T-helper 1 cell (primary cell): ENCODE measurements at regions not wholly inside any gene's neighbourhood (a gene's known extent, or its start where the extent isn't known, plus 50 kb on each side); places are given as distances from the start of the nearest gene placed in this dataset.
A peak's percentile ranks its signal among the peaks of the same experiment; 100 is the strongest.

Experiments
- DNase-seq, 5 donors: peaks; one replicate each; pipeline ENCODE4 v3.0.0-alpha.2; 2012 to 2020

GRCh38 chr7:106196460-106197021, 84.4 kb upstream of the SYPL1 start:
- DNase-seq, result no peak

- no peak for DNase-seq
Measured at GRCh38 chr7:106193661-106194060, 81.5 kb upstream of the SYPL1 start.

- no peak for DNase-seq
Measured at GRCh38 chr7:106190589-106191330, 78.6 kb upstream of the SYPL1 start.

- no peak for DNase-seq
Measured at GRCh38 chr7:106187613-106188350, 75.7 kb upstream of the SYPL1 start.

DNA sequence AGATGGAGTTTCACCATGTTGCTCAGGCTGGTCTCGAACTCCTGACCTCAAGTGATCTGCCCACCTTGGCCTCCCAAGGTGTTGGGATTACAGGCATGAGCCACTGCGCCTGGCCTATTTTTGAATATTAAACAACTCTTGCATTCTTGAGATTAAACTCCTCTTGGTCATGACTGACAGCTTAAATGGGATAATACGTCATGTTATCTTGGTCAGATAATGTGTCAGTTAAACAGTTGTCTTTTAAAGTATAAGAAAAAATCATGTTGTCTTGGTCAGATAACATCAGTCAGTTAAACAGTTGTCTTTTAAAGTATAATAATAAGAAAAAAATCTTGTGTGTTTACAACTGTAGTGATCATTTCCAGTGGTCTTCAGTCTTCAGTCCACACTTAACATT, 73.6 kb upstream of the SYPL1 start:
- DNase-seq, result no peak

DNA sequence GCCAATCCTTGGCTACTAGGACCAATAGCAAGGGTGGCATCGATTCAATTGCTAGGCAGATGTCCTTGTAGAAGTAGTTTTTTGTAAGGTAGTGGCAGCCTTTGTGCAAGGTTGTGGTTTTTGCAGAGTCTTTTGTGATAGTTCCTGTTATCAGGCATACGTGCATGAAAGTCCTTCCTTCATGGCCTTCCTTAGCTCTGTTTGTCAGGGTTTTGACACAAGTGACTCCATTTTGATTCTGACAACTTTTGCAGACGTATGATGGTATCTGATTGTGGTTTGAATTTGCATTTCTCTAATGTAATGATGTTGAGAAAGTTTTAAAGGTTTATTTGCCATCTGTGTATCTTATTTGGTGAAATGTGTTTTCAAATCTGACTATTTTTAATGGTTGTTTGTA, 71.8 kb upstream of the SYPL1 start:
- no peak for DNase-seq

DNA sequence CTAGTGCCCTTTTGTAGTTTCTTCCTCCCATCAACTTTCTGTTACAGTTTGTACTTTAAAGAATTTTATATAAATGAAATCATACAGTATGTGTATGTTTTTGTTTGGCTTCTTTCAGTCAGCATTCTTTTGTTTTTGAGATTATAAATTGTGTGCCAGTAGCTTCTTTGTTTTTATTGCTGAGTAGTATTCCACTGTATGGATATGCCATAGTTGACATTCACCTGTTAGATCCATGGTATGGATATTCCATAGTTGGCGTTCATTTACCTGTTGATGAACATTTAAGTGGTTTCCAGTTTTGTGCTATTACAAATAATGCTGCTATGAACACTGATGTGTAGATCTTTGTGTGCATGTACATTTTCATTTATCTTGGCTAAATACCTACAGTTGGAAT, 70.8 kb upstream of the SYPL1 start:
- no peak for DNase-seq

- DNase-seq, result no peak
Measured at GRCh38 chr7:106181658-106182265, 69.7 kb upstream of the SYPL1 start.

DNA sequence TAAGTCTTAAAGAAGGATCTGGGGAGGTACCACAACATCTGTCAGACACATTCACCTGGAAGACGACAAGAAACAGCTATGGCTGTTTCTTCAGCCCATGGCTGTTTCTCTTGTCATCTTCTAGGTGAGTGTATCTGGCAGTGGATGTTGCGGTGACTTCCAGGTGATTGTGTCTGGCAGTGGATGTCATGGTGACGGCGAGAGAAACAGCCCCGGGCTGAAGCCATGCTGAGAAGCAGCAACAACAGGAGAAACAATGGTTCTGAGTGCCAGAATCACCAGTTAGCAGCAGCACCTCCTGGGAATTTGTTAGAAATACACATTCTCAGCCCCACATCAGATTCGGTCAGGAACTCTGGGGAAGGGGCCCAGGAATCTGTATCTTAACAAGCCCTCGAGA, 68.6 kb upstream of the SYPL1 start:
- no peak for DNase-seq

- DNase-seq, result no peak
Measured at GRCh38 chr7:106179256-106179655, 67.1 kb upstream of the SYPL1 start.

DNA sequence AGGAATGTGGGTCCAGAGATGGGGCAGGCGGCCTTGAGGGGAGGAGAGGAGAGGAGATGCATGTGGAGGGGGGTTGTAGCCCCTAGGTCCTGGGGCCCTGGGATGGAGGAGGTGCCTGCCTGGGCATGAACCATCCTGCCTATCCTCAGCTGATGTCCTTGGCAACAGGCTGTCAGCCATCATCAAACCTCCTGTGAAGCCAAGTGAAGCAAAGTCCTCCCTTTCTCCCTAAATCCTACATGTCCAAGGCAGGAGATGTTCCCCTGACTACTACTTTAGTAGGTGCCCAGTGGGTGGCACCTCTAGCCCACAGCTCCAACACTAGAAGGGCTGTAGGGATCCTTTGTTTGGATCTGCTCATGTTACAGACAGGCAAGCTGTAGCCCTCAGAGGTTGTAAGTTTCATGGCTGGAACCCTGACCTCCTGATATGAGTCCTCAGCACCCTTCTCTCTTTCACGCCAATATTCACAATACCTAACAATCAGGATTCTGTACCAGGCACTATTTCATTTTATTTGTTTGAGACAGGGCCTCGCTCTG, 66.6 kb upstream of the SYPL1 start:
- no peak for DNase-seq

GRCh38 chr7:106177738-106178592, 65.9 kb upstream of the SYPL1 start:
- DNase-seq, result no peak

GRCh38 chr7:106177300-106177690, 65.2 kb upstream of the SYPL1 start:
- DNase-seq, result no peak

- peak; percentile 29 to 59 (median 48) for DNase-seq
Measured at GRCh38 chr7:106176414-106177299, 64.5 kb upstream of the SYPL1 start.

DNA sequence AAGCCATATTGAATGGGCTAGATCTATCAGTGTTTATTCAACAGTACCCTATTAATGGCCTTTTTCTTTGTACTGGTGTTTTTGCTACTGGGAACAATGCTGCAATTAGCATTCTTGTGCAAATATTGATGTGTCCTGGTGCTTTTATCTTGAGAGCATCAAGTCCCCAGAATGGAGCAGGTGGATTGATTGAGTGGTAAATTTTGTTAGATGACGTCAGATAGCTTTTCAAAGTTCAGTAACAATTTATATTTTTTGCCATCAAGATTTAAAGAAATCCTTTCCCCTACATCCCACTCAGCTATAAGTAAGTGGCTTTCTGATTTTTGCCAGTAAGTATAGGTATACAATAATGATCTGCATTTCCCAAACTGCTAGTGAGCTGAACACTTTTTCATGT, 63.4 kb upstream of the SYPL1 start:
- no peak for DNase-seq

DNA sequence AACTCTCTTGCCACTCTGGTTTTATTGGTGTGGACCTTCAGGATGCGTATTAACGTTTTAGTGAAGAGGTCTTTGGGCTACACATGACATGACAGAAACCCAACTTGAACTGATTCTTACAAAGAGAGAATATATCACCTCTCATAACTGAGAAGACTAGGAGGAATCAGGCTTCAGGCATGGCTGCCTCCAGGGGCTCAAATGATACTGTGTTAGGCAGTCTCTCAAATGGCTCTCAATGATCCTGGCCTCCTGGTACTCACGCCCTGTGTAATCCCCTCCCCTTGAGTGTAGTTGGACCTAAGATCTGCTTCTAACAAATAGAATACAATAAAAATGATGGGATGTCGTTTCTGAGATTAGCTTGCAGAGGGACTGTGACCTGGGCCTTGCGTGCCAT, 58.5 kb upstream of the SYPL1 start:
- no peak for DNase-seq

DNA sequence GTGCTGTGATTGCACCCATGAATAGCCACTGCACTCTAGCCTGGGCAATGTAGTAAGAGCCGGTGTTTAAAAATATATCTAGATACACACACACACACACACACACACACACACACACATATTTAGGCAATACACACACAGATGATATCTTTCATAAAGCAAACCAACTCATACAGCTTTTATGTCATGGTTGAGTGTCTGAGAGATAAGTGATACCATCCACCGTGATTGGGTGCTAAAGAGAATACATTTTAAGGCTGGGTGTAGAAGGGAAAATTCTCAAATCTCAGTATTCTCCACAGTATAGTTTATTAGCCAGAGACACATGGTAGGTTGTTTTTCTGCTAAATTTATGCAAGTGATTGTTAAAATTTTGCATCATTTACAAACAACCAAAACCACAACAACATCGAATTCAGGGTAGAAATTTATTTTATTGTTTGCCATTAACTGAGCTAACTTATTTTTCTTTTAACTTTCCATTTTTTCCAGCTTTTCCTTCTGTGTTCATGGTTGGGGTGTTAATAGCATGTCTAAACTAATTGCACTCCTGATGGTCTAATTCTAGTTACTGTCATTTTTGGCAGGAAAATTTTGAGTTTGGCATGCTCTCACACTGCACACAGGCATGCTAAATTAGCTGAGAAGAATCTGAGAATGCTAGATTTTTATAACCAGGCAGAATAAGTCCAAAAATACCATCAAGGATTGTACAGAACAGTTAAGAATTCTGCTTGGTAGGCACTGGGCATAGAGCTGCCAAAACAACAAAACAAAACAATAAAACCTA, 57.9 kb upstream of the SYPL1 start:
- DNase-seq, result no peak

- DNase-seq, result no peak
Measured at GRCh38 chr7:106167439-106168136, 55.5 kb upstream of the SYPL1 start.

GRCh38 chr7:106166651-106167342, 54.7 kb upstream of the SYPL1 start:
- peak in 2 of 5 donors; percentile 26 to 45 for DNase-seq
